Smooth muscle cell (in vitro differentiated cells): ENCODE measurements at regions not wholly inside any gene's neighbourhood (a gene's known extent, or its start where the extent isn't known, plus 50 kb on each side); places are given as distances from the start of the nearest gene placed in this dataset.

Experiments used
- DNase-seq: peaks from one replicate; lab custom pipeline; 2025; ENCODE audit not compliant: unreplicated experiment; lab: John Stamatoyannopoulos, UW
- H2AFZ ChIP-seq: fragments of 200-600 bp; sonication (generic); 2 replicates; pipeline ENCODE4 v1.6.0; 2016; ENCODE audit warnings: antibody characterized with exemption, low read depth, mild to moderate bottlenecking
- H3F3A ChIP-seq: fragments of 200-600 bp; sonication (generic); 2 replicates; pipeline ENCODE4 v1.6.0; 2017; ENCODE audit warnings: antibody characterized with exemption, low read depth
- H3K27ac ChIP-seq: fragments of 200-600 bp; sonication (generic); 2 replicates; pipeline ENCODE4 v1.5.1; 2016; ENCODE audit warnings: low read depth, mild to moderate bottlenecking
- H3K27me3 ChIP-seq: fragments of 200-600 bp; sonication (generic); 2 replicates; pipeline ENCODE4 v1.6.1; 2016; ENCODE audit warnings: low read depth, mild to moderate bottlenecking
- H3K36me3 ChIP-seq: fragments of 200-600 bp; sonication (generic); 2 replicates; pipeline ENCODE4 v1.5.1; 2016; ENCODE audit warnings: low read depth
- H3K4me1 ChIP-seq: fragments of 200-600 bp; sonication (generic); 2 replicates; pipeline ENCODE4 v1.5.1; 2016; ENCODE audit warnings: low read depth
- H3K4me2 ChIP-seq: fragments of 200-600 bp; sonication (generic); 2 replicates; pipeline ENCODE4 v1.6.0; 2016; ENCODE audit warnings: mild to moderate bottlenecking
- H3K4me3 ChIP-seq: fragments of 200-600 bp; sonication (generic); 2 replicates; pipeline ENCODE4 v1.5.1; 2016; ENCODE audit warnings: mild to moderate bottlenecking
- H3K79me2 ChIP-seq: fragments of 200-600 bp; sonication (generic); 2 replicates; pipeline ENCODE4 v1.6.0; 2016; ENCODE audit warnings: low read depth, mild to moderate bottlenecking
- H3K9ac ChIP-seq: fragments of 200-600 bp; sonication (generic); 2 replicates; pipeline ENCODE4 v1.6.0; 2016; ENCODE audit warnings: low read depth
- H3K9me3 ChIP-seq: fragments of 200-600 bp; sonication (generic); replicated peaks from 2 replicates; pipeline ENCODE4 v1.5.1; 2016; ENCODE audit warnings: low read depth
- H4K20me1 ChIP-seq: fragments of 200-600 bp; sonication (generic); 2 replicates; pipeline ENCODE4 v1.6.0; 2016; ENCODE audit warnings: low read depth
- CTCF ChIP-seq: fragments of 200-600 bp; sonication (generic); IDR thresholded peaks from 2 replicates; pipeline ENCODE4 v1.5.1; 2017; ENCODE audit warnings: borderline replicate concordance, mild to moderate bottlenecking, antibody characterized with exemption; ENCODE audit not compliant: insufficient read depth, poor library complexity, severe bottlenecking
- WGBS: methylation state at CpG from one replicate; pipeline ENCODE4 v1.1.7; 2016; ENCODE audit warnings: low lambda C conversion rate; 5-methylcytosine and 5-hydroxymethylcytosine counted together

- no peak overlapping the region for H3K9ac ChIP-seq
- no peaks in the 10 kb centered on the region for H3K9me3 ChIP-seq
- H3K36me3 ChIP-seq: no peaks in the 10 kb centered on the region
- no peaks in the 10 kb centered on the region for H3K27me3 ChIP-seq
- DNase-seq: no peak
- TF ChIP-seq CTCF: no peak
- H3K79me2 ChIP-seq: no peaks in the 10 kb centered on the region
- no peaks in the 10 kb centered on the region for H3F3A ChIP-seq
- H3K4me1 ChIP-seq: no peaks in the 10 kb centered on the region
- WGBS: 85% methylated on average over 3 of the region's 3 CpGs
- no peak overlapping the region for H3K4me2 ChIP-seq
- no peak overlapping the region for H3K27ac ChIP-seq
- no peak overlapping the region for H2AFZ ChIP-seq
- H3K4me3 ChIP-seq: no peak overlapping the region
- H4K20me1 ChIP-seq: no peaks in the 10 kb centered on the region
Observed at GRCh38 chr20:55153001-55153645, 677.7 kb downstream of the DOK5 start.

- 20% methylated on average over 4 of the region's 4 CpGs for WGBS
- no peaks in the 10 kb centered on the region for H4K20me1 ChIP-seq
Observed at GRCh38 chr20:55151171-55151570, 675.8 kb downstream of the DOK5 start.

GRCh38 chr20:55143601-55144000 is 668.2 kb downstream of the DOK5 start:
- no peak for DNase-seq
- TF ChIP-seq CTCF: no peak
- no peak overlapping the region for H3K9ac ChIP-seq

More at GRCh38 chr20:55151171-55151570, 675.8 kb downstream of the DOK5 start:
- H3K4me2 ChIP-seq: no peak overlapping the region
- H3K4me1 ChIP-seq: no peaks in the 10 kb centered on the region
- no peak for TF ChIP-seq CTCF
- H3K9ac ChIP-seq: no peak overlapping the region
- H3K36me3 ChIP-seq: no peaks in the 10 kb centered on the region
- H3K27me3 ChIP-seq: no peaks in the 10 kb centered on the region
- DNase-seq: no peak
- H3K4me3 ChIP-seq: no peak overlapping the region
- no peak overlapping the region for H3K27ac ChIP-seq
- H3K79me2 ChIP-seq: no peaks in the 10 kb centered on the region
- H3F3A ChIP-seq: no peaks in the 10 kb centered on the region
- H2AFZ ChIP-seq: no peak overlapping the region
- H3K9me3 ChIP-seq: no peaks in the 10 kb centered on the region

GRCh38 chr20:55142932-55143331 is 667.5 kb downstream of the DOK5 start:
- Histone ChIP-seq H3K27ac (no peak overlapping the region), H4K20me1 (no peaks in the 10 kb centered on the region), H3F3A (no peaks in the 10 kb centered on the region), H3K79me2 (no peaks in the 10 kb centered on the region), H3K4me3 (no peak overlapping the region), H3K4me1 (no peaks in the 10 kb centered on the region), H3K9me3 (no peaks in the 10 kb centered on the region), H3K27me3 (no peaks in the 10 kb centered on the region), H3K4me2 (no peak overlapping the region), H3K36me3 (no peaks in the 10 kb centered on the region), H3K9ac (no peak overlapping the region), H2AFZ (no peak overlapping the region)
- 78% methylated on average over 5 of the region's 5 CpGs for WGBS
- no peak for TF ChIP-seq CTCF
- no peak for DNase-seq

More at GRCh38 chr20:55143601-55144000, 668.2 kb downstream of the DOK5 start:
- no peak overlapping the region for H2AFZ ChIP-seq
- no peaks in the 10 kb centered on the region for H3K36me3 ChIP-seq
- no peaks in the 10 kb centered on the region for H3K79me2 ChIP-seq
- H3K27ac ChIP-seq: no peak overlapping the region
- H4K20me1 ChIP-seq: no peaks in the 10 kb centered on the region
- H3K4me1 ChIP-seq: no peaks in the 10 kb centered on the region
- no peaks in the 10 kb centered on the region for H3K9me3 ChIP-seq
- no peak overlapping the region for H3K4me2 ChIP-seq
- no peak overlapping the region for H3K4me3 ChIP-seq
- no peaks in the 10 kb centered on the region for H3F3A ChIP-seq
- no peaks in the 10 kb centered on the region for H3K27me3 ChIP-seq
